ENCODE measurements at regions not wholly inside any gene's neighbourhood (a gene's known extent, or its start where the extent isn't known, plus 50 kb on each side); places are given as distances from the start of the nearest gene placed in this dataset.

- Mint-ChIP-seq H3K27me3 (peaks cover 4% of the 10 kb centered on the region), H3K9me3 (peaks cover 2% of the 10 kb centered on the region), H3K4me3 (no peak overlapping the region), H3K4me1 (no peaks in the 10 kb centered on the region), H3K27ac (no peak overlapping the region), H3K36me3 (no peaks in the 10 kb centered on the region)
- DNase-seq, result no peak
Measured at GRCh38 chr15:94894056-94894455, 662.7 kb downstream of the MCTP2 start.

DNA sequence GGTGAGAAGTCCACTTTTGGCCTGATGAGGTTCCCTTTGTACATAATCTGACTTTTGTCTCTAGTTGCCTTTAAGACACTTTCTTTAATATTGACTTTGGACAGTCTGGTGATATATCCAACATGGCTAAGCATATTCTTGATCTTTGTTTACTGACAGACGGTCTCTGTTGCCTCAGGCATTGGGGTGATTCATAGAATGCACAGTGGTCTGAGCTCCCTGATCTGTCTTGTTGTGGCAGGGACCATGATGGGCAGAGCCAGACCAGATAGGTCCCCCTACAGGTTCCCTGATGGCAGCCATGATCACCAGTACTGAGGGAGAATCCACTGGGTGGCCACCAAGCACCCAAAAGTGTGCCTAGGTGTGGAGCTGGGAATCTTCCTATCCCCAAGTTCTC is 678.1 kb downstream of the MCTP2 start:
- no peaks in the 10 kb centered on the region for H3K4me1 Mint-ChIP-seq

GRCh38 chr15:94910166-94910565 is 678.8 kb downstream of the MCTP2 start:
- Mint-ChIP-seq H3K9me3 (peaks cover 12% of the 10 kb centered on the region), H3K36me3 (no peaks in the 10 kb centered on the region), H3K4me3 (no peak overlapping the region), H3K27ac (no peak overlapping the region), H3K4me1 (no peaks in the 10 kb centered on the region), H3K27me3 (peaks cover under 1% of the 10 kb centered on the region)
- no peak for DNase-seq

More for the DNA sequence above, 678.1 kb downstream of the MCTP2 start:
- Mint-ChIP-seq H3K27me3 (no peaks in the 10 kb centered on the region), H3K4me3 (no peak overlapping the region), H3K27ac (no peak overlapping the region), H3K9me3 (peaks cover 12% of the 10 kb centered on the region), H3K36me3 (no peaks in the 10 kb centered on the region)
- no peak for DNase-seq

DNA sequence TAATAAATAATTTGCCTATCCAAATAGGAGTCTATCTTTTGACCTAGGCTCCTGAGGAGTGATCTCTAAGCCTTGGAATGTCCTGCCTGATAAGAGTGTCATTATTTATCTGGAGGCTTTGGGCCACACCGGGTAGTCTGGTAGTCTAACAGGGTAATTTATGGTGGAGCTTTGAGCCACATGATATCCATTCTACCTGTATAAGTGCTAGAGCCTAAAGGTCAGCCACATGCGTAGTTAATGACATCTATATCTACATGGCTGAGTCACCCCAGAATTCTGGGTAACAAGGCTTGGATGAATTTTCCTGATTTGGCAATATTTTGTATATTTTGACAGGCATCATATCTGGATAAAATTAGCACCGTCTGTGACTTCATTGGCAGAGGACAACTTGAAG is 681.4 kb downstream of the MCTP2 start:
- H3K9me3 Mint-ChIP-seq, result peaks cover 12% of the 10 kb centered on the region
- no peak overlapping the region for H3K27ac Mint-ChIP-seq
- peaks cover 12% of the 10 kb centered on the region for H3K27me3 Mint-ChIP-seq
- no peak overlapping the region for H3K4me3 Mint-ChIP-seq
- DNase-seq, result no peak
- no peaks in the 10 kb centered on the region for H3K4me1 Mint-ChIP-seq
- H3K36me3 Mint-ChIP-seq, result no peaks in the 10 kb centered on the region

DNA sequence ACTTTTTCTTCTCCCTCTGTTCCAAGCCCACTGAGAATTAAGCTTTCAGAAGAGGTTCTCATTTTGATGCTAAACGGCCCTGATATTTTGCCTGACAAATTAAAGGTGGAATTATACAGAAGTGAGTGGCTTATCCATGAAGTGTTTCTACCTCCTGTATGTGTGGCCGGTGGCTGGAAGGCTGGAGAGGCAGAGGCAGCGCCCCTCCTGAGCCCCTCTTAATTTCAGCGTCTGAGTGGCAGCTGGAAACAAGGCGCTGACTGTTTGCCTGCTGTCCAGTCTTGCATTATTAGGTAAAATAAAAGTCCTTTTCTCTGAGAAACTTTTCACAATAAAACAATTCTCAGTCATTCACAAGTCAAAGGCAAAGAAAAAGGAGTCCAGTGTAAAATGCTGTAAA is 685.7 kb downstream of the MCTP2 start:
- no peak overlapping the region for H3K27ac Mint-ChIP-seq
- H3K27me3 Mint-ChIP-seq, result peaks cover 12% of the 10 kb centered on the region
- no peak overlapping the region for H3K4me3 Mint-ChIP-seq
- DNase-seq, result no peak
- H3K4me1 Mint-ChIP-seq, result no peaks in the 10 kb centered on the region
- no peaks in the 10 kb centered on the region for H3K36me3 Mint-ChIP-seq
- peaks cover 3% of the 10 kb centered on the region for H3K9me3 Mint-ChIP-seq

DNA sequence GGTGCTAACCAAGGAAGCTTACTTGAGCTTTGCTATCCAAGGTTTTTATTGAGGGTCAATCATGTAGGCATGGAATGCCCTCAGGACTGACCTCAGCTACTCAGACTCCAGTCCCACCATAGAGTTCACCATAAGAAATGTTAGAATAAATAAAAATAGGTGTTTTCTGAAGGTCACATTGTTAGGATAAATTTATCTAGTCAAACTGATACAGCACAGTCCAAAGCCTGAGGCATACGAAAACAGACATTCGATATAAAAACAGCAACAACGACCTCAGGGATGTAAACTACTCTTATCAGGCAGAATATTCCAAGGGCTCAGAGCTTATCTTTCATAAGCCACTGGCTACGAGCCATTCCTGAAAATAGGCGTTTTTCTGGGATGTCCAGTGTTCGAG is 690.6 kb downstream of the MCTP2 start:
- Mint-ChIP-seq H3K9me3 (peaks cover 1% of the 10 kb centered on the region), H3K4me3 (no peak overlapping the region), H3K27me3 (peaks cover 6% of the 10 kb centered on the region), H3K36me3 (no peaks in the 10 kb centered on the region), H3K27ac (no peak overlapping the region), H3K4me1 (no peaks in the 10 kb centered on the region)
- DNase-seq, result no peak

GRCh38 chr15:94924057-94924456 is 692.7 kb downstream of the MCTP2 start:
- H3K9me3 Mint-ChIP-seq, result peaks cover 1% of the 10 kb centered on the region
- no peak overlapping the region for H3K27ac Mint-ChIP-seq
- peaks cover 4% of the 10 kb centered on the region for H3K27me3 Mint-ChIP-seq
- no peak for DNase-seq
- no peaks in the 10 kb centered on the region for H3K36me3 Mint-ChIP-seq
- H3K4me3 Mint-ChIP-seq, result no peak overlapping the region
- H3K4me1 Mint-ChIP-seq, result no peaks in the 10 kb centered on the region

DNA sequence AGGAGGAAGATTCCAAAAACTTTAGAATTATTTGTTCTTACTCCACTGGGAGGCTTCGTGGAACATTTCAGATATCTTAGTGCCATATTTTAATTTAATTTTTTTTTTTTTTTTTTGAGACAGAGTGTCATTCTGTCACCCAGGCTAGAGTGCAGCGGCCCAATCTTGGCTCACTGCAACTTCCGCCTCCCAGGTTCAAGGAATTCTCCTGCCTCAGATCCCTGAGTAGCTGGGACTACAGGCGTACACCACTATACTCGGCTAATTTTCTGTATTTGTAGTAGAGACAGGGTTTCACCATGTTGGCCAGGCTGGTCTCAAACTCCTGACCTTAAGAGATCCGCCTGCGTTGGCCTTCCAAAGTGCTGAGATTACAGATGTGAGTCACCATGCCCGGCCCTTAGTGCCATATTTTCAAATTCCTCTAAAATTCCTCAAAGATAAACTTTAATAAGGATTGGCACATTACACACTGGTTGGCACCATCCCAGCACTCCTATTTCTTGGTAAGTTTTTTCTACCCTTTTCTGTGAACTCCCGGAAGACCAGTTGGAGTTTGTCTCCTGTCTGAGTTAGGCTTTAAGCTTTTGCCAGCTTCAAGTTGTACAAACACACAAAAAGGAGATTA is 693.7 kb downstream of the MCTP2 start:
- Mint-ChIP-seq H3K27me3 (peaks cover 8% of the 10 kb centered on the region), H3K4me3 (no peak overlapping the region), H3K27ac (no peak overlapping the region), H3K4me1 (no peaks in the 10 kb centered on the region), H3K36me3 (no peaks in the 10 kb centered on the region), H3K9me3 (peaks cover 1% of the 10 kb centered on the region)
- DNase-seq, result no peak

- Mint-ChIP-seq H3K27me3 (peaks cover 10% of the 10 kb centered on the region), H3K4me1 (no peaks in the 10 kb centered on the region)
Measured at GRCh38 chr15:94925680-94926079, 694.3 kb downstream of the MCTP2 start.

DNA sequence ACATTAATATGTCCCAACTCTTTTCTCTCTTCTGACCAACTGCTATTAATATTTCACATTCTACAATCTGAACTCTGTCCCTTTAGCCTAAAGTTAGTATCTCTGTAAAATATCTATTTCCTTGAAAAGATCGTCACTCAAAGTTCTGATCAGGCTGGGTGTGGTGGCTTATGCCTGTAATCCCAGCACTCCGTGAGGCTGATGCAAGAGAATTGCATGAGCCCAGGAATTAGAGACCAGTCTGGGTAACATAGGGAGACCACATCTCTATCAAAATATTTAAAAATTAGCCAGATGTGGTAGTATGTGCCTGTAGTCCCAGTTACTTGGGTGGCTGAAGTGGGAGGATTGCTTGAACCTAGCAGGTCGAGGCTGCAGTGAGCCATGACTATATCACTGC is 695.6 kb downstream of the MCTP2 start:
- H3K27me3 Mint-ChIP-seq, result peaks cover 14% of the 10 kb centered on the region
- H3K4me3 Mint-ChIP-seq, result no peak overlapping the region
- no peaks in the 10 kb centered on the region for H3K36me3 Mint-ChIP-seq
- H3K4me1 Mint-ChIP-seq, result no peaks in the 10 kb centered on the region
- H3K27ac Mint-ChIP-seq, result no peak overlapping the region
- no peak for DNase-seq
- no peaks in the 10 kb centered on the region for H3K9me3 Mint-ChIP-seq

More at GRCh38 chr15:94925680-94926079, 694.3 kb downstream of the MCTP2 start:
- Mint-ChIP-seq H3K27ac (no peak overlapping the region), H3K36me3 (no peaks in the 10 kb centered on the region), H3K9me3 (peaks cover 1% of the 10 kb centered on the region), H3K4me3 (no peak overlapping the region)
- no peak for DNase-seq

GRCh38 chr15:94929282-94929681 is 697.9 kb downstream of the MCTP2 start:
- Mint-ChIP-seq H3K27ac (no peak overlapping the region), H3K4me1 (no peaks in the 10 kb centered on the region), H3K36me3 (no peaks in the 10 kb centered on the region), H3K27me3 (peaks cover 10% of the 10 kb centered on the region), H3K9me3 (peaks cover 2% of the 10 kb centered on the region), H3K4me3 (no peak overlapping the region)
- no peak for DNase-seq

- no peak overlapping the region for H3K27ac Mint-ChIP-seq
- no peaks in the 10 kb centered on the region for H3K4me1 Mint-ChIP-seq
- H3K36me3 Mint-ChIP-seq, result peaks cover 1% of the 10 kb centered on the region
- H3K4me3 Mint-ChIP-seq, result no peak overlapping the region
- H3K27me3 Mint-ChIP-seq, result peaks cover 14% of the 10 kb centered on the region
- no peak for DNase-seq
- H3K9me3 Mint-ChIP-seq, result peaks cover 7% of the 10 kb centered on the region
Measured at GRCh38 chr15:94930441-94930840, 699.1 kb downstream of the MCTP2 start.

DNA sequence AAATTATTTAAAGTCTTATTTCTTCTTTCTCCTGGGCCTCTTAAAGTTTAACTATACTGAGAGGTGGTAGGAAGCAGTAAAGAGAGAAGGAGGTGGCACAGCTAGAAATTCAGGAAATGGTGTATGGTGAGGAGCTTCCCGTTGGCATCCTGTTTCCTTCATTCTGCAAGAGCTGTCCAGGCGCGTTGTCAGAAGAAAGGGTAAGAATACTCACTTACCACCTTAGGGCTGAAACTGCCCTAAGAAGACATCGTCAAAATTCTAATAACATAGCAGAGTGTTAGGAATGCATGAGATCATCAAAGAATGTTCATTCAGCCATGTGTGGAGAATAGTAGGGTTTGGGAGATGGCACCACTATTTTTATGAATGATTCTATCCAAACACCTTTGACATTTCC is 699.6 kb downstream of the MCTP2 start:
- Mint-ChIP-seq H3K9me3 (peaks cover 7% of the 10 kb centered on the region), H3K27me3 (peaks cover 14% of the 10 kb centered on the region), H3K4me3 (no peak overlapping the region), H3K27ac (no peak overlapping the region), H3K4me1 (no peaks in the 10 kb centered on the region), H3K36me3 (peaks cover 1% of the 10 kb centered on the region)
- DNase-seq, result no peak

DNA sequence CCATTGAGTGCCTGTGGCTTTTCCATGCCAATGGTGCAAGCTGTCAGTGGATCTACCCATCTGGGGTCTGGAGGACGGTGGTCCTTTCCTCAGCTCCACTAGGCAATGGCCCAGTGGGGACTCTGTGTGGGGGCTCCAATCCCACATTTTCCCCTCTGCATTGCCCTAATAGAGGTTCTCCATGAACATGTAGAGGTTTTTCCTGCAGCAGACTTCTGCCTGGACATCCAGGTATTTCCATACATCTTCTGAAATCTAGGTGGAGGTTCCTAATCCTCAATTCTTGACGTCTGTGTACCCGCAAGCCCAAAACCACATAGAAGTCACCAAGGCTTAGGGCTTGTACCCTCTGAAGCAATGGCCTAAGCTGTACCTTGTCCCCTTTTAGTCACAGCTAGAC is 703.1 kb downstream of the MCTP2 start:
- Mint-ChIP-seq H3K27ac (no peak overlapping the region), H3K4me3 (no peak overlapping the region), H3K27me3 (peaks cover 14% of the 10 kb centered on the region), H3K36me3 (peaks cover 1% of the 10 kb centered on the region), H3K9me3 (peaks cover 7% of the 10 kb centered on the region), H3K4me1 (no peaks in the 10 kb centered on the region)
- no peak for DNase-seq

GRCh38 chr15:94937242-94937641 is 705.9 kb downstream of the MCTP2 start:
- Mint-ChIP-seq H3K4me3 (no peak overlapping the region), H3K27ac (no peak overlapping the region), H3K4me1 (no peaks in the 10 kb centered on the region), H3K9me3 (peaks cover 7% of the 10 kb centered on the region), H3K36me3 (peaks cover 1% of the 10 kb centered on the region), H3K27me3 (peaks cover 4% of the 10 kb centered on the region)
- no peak for DNase-seq

DNA sequence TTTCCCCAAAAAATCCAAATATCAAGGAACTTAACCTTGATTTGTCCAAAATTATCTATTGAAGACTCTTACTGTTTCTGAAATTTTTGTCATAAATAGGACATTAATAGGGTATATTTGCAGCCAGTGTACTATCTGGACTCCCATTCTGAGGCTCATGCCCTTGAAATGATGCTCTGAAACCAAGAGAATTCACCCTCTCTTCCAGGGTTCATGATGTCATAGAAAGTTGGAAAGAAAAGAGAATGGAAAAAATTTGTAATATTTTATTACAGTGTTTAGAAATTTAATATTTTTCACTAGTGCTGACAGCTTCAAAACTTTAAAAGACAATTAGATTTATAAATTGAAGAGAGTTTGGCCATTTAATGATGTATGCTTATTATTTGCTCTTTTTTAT is 712.5 kb downstream of the MCTP2 start:
- peaks cover 1% of the 10 kb centered on the region for H3K9me3 Mint-ChIP-seq
- no peak overlapping the region for H3K27ac Mint-ChIP-seq
- no peaks in the 10 kb centered on the region for H3K4me1 Mint-ChIP-seq
- no peaks in the 10 kb centered on the region for H3K36me3 Mint-ChIP-seq
- no peaks in the 10 kb centered on the region for H3K27me3 Mint-ChIP-seq
- H3K4me3 Mint-ChIP-seq, result no peak overlapping the region
- no peak for DNase-seq
